ENCODE measurements at regions not wholly inside any gene's neighbourhood (a gene's known extent, or its start where the extent isn't known, plus 50 kb on each side); places are given as distances from the start of the nearest gene placed in this dataset.

- TF ChIP-seq REST (IDR thresholded peaks at IDR 0.05; ENCODE audit: low read depth, low read length) (no peak), FOSL2 (IDR thresholded peaks at IDR 0.05; ENCODE audit: borderline replicate concordance, low read depth) (no peak), TAF1 (IDR thresholded peaks at IDR 0.05; ENCODE audit: borderline replicate concordance, low read depth, low read length) (no peak), RAD21 (IDR thresholded peaks at IDR 0.05; ENCODE audit: low read length) (no peak), IRF3 (IDR thresholded peaks at IDR 0.05; ENCODE audit: low read depth, low read length) (no peak), MEF2A (IDR thresholded peaks at IDR 0.05; ENCODE audit: borderline replicate concordance, low read depth) (no peak)
- TF ChIP-seq, protein P1, sequence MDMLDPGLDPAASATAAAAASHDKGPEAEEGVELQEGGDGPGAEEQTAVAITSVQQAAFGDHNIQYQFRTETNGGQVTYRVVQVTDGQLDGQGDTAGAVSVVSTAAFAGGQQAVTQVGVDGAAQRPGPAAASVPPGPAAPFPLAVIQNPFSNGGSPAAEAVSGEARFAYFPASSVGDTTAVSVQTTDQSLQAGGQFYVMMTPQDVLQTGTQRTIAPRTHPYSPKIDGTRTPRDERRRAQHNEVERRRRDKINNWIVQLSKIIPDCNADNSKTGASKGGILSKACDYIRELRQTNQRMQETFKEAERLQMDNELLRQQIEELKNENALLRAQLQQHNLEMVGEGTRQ (IDR thresholded peaks at IDR 0.05; ENCODE audit: borderline replicate concordance, low read depth, low read length), result no peak
These were observed 170.4 kb upstream of the TBCA start (continued) for GRCh38 chr5:77946381-77947040.

GRCh38 chr5:77945874-77946273 is 169.7 kb upstream of the TBCA start:
- WGBS (ENCODE audit: low lambda C conversion rate), result 48% methylated on average over 2 of the region's 3 CpGs
- Histone ChIP-seq H3K9me2 (no peaks in the 10 kb centered on the region), H3K4me2 (no peak overlapping the region)

More at GRCh38 chr5:77945874-77946273, 169.7 kb upstream of the TBCA start:
- peaks cover 0 to 8% of the 10 kb centered on the region in 2 experiments; a peak in 2 of 4 replicates for H3K4me1 ChIP-seq (ENCODE audit: control insufficient read depth in 1 of 2, insufficient read depth in 2 of 2, low read depth in 1 of 2, low read length in 1 of 2)
- H3K27ac ChIP-seq (ENCODE audit: low read depth in 2 of 2, low read length in 1 of 2), result no peak overlapping the region
- no peak overlapping the region for H3K4me3 ChIP-seq (ENCODE audit: low read depth in 2 of 2, low read length in 1 of 2)
- TF ChIP-seq EZH2phosphoT487 (IDR thresholded peaks at IDR 0.05; ENCODE audit: borderline replicate concordance, low read depth) (no peak), REST (IDR thresholded peaks at IDR 0.05; ENCODE audit: low read depth, low read length) (peak; percentile 88)
- POLR2A ChIA-PET, result no interaction called here
- H3K27me3 ChIP-seq (ENCODE audit: insufficient read depth), result peaks cover 8% of the 10 kb centered on the region; the same call in 1 of the 2 replicates
- H3F3A ChIP-seq (replicated peaks; ENCODE audit: insufficient read depth), result no peaks in the 10 kb centered on the region
- H3K9me3 ChIP-seq, result no peaks in the 10 kb centered on the region
- H4K20me1 ChIP-seq (ENCODE audit: insufficient read depth), result no peaks in the 10 kb centered on the region
- no peak overlapping the region for H2AFZ ChIP-seq (ENCODE audit: low read depth)
- H3K36me3 ChIP-seq (replicated peaks in 1 of 2; ENCODE audit: control insufficient read depth in 1 of 2, insufficient read depth in 2 of 2, low read length in 1 of 2), result peaks cover 0 to 4% of the 10 kb centered on the region in 2 experiments
- CTCF ChIA-PET, result interaction anchor here (1.0 to 1.6 kb wide), 2 partner anchors 10 to 17 kb away, joined by 3 to 6 read pairs; no protein-coding TSS in a partner anchor
- no peaks in the 10 kb centered on the region for H3K79me2 ChIP-seq (ENCODE audit: insufficient read depth)
- no peak overlapping the region for H3K9ac ChIP-seq
- DNase-seq, result no peak
